HEK293 (cell line): ENCODE measurements at regions not wholly inside any gene's neighbourhood (a gene's known extent, or its start where the extent isn't known, plus 50 kb on each side); places are given as distances from the start of the nearest gene placed in this dataset.

ENCODE experiments used
- CTCF ChIA-PET: fragments of 350-600 bp; formaldehyde crosslinking; extraction: SDS; loops from one replicate; lab custom pipeline; 2021; ENCODE audit warnings: antibody characterized with exemption; lab: Yijun Ruan, JAX
- POLR2A ChIA-PET: fragments of 300-600 bp; formaldehyde crosslinking; extraction: SDS; loops from one replicate; lab custom pipeline; 2020; ENCODE audit warnings: antibody characterized with exemption, inconsistent platforms; lab: Yijun Ruan, JAX
- H3K27ac ChIP-seq: fragments of 200-500 bp; sonication (Bioruptor generic); 2 replicates; pipeline ENCODE4 v1.5.1; 2014; ENCODE audit warnings: low read depth, low read length, control low read depth, inconsistent platforms; ENCODE audit errors: extremely low read depth
- H3K36me3 ChIP-seq, 2 experiments: fragments of 200-500 bp in 1 of 2; sonication (Bioruptor generic) in 1 of 2; 1 replicate in 1 of 2; 2 replicates in 1 of 2; pipeline ENCODE4 v1.5.1; 2014 to 2017; ENCODE audit warnings: inconsistent platforms in 2 of 2, low read length in 2 of 2; ENCODE audit not compliant: control insufficient read depth in 2 of 2, insufficient read depth in 1 of 2
- H3K4me1 ChIP-seq: fragments of 200-500 bp; sonication (Bioruptor generic); 2 replicates; pipeline ENCODE4 v1.5.1; 2014; ENCODE audit warnings: mild to moderate bottlenecking, low read length, inconsistent platforms; ENCODE audit not compliant: control insufficient read depth, insufficient read depth
- H3K4me3 ChIP-seq: 2 replicates; pipeline ENCODE4 v1.5.1; 2011; ENCODE audit warnings: low read depth, mild to moderate bottlenecking, control low read depth, low read length, moderate library complexity
- H3K9me3 ChIP-seq: fragments of 200-500 bp; sonication (Bioruptor generic); 2 replicates; pipeline ENCODE4 v1.5.1; 2014; ENCODE audit warnings: low read depth, low read length, inconsistent platforms; ENCODE audit not compliant: control insufficient read depth, insufficient read depth
- HOXD13 ChIP-seq: sonication (generic); formaldehyde crosslinking; IDR thresholded peaks from 2 replicates; pipeline ENCODE4 v1.8.0; 2022; ENCODE audit warnings: missing genetic modification reagents, borderline replicate concordance
- KLF16 ChIP-seq: fragments of 450-650 bp; formaldehyde crosslinking; IDR thresholded peaks from 2 replicates; pipeline ENCODE4 v1.5.1; 2017; ENCODE audit warnings: missing biosample characterization, missing genetic modification characterization
- ZBTB26 ChIP-seq: fragments of 450-650 bp; formaldehyde crosslinking; optimal IDR thresholded peaks from 2 replicates; pipeline ENCODE3; 2016; ENCODE audit warnings: missing biosample characterization, mild to moderate bottlenecking, missing genetic modification characterization
- ZBTB44 ChIP-seq: fragments of 450-650 bp; IDR thresholded peaks from 2 replicates; pipeline ENCODE4 v1.5.1; 2018; ENCODE audit warnings: missing biosample characterization, mild to moderate bottlenecking, missing genetic modification characterization
- ZNF114 ChIP-seq: fragments of 450-650 bp; formaldehyde crosslinking; IDR thresholded peaks from 2 replicates; pipeline ENCODE4 v1.5.0; 2017; ENCODE audit warnings: missing biosample characterization, missing genetic modification characterization
- ZNF175 ChIP-seq: fragments of 450-650 bp; formaldehyde crosslinking; IDR thresholded peaks from 2 replicates; pipeline ENCODE4 v1.5.1; 2016; ENCODE audit warnings: missing biosample characterization, missing genetic modification characterization
- ZNF280D ChIP-seq: fragments of 450-650 bp; formaldehyde crosslinking; IDR thresholded peaks from 2 replicates; pipeline ENCODE4 v1.5.1; 2016; ENCODE audit warnings: missing biosample characterization, missing genetic modification characterization
- ZNF37A ChIP-seq: fragments of 450-650 bp; IDR thresholded peaks from 2 replicates; pipeline ENCODE4 v1.5.1; 2018; ENCODE audit warnings: missing biosample characterization, missing genetic modification characterization
- ZNF473 ChIP-seq: fragments of 450-650 bp; formaldehyde crosslinking; IDR thresholded peaks from 2 replicates; pipeline ENCODE4 v1.5.1; 2017; ENCODE audit warnings: missing biosample characterization, missing genetic modification characterization
- ZNF518A ChIP-seq: fragments of 450-650 bp; formaldehyde crosslinking; conservative IDR thresholded peaks from 2 replicates; pipeline ENCODE4 v1.5.1; 2016; ENCODE audit warnings: low read depth, missing biosample characterization, missing genetic modification characterization
- ZNF555 ChIP-seq: fragments of 450-650 bp; formaldehyde crosslinking; conservative IDR thresholded peaks from 2 replicates; pipeline ENCODE4 v1.5.1; 2017; ENCODE audit warnings: missing biosample characterization, mild to moderate bottlenecking, missing genetic modification characterization, inconsistent platforms
- ZNF660 ChIP-seq: fragments of 450-650 bp; IDR thresholded peaks from 2 replicates; pipeline ENCODE4 v1.5.1; 2018; ENCODE audit warnings: missing biosample characterization, mild to moderate bottlenecking, missing genetic modification characterization
- ZNF76 ChIP-seq: fragments of 450-650 bp; formaldehyde crosslinking; IDR thresholded peaks from 2 replicates; pipeline ENCODE4; 2016; ENCODE audit warnings: low read depth, missing biosample characterization, missing genetic modification characterization, borderline replicate concordance
- ZNF791 ChIP-seq: fragments of 450-650 bp; formaldehyde crosslinking; IDR thresholded peaks from 2 replicates; pipeline ENCODE4 v1.5.1; 2016; ENCODE audit warnings: missing biosample characterization, missing genetic modification characterization
- TF ChIP-seq, protein P1 (sequence below): sonication (generic); formaldehyde crosslinking; IDR thresholded peaks from 2 replicates; pipeline ENCODE4 v1.8.1; 2022; ENCODE audit warnings: mild to moderate bottlenecking, moderate library complexity, missing genetic modification reagents

- TF ChIP-seq ZNF518A: no peak
- TF ChIP-seq ZBTB26 (tag by site-specific recombination): no peak
- TF ChIP-seq KLF16 (tag by site-specific recombination): no peak
- no peak for TF ChIP-seq HOXD13 (CRISPR knock-in tag)
- TF ChIP-seq ZNF76 (tag by site-specific recombination): no peak
These were observed 399.7 kb upstream of the THBS1 start (continued) for GRCh38 chr15:39181056-39181747.

GRCh38 chr15:39181940-39182339 is 398.9 kb upstream of the THBS1 start:
- ChIA-PET CTCF (no interaction called here), POLR2A (no interaction called here)
- no peak overlapping the region for H3K27ac ChIP-seq
- H3K4me3 ChIP-seq: no peak overlapping the region
- no peaks in the 10 kb centered on the region for H3K36me3 ChIP-seq
- no peak for TF ChIP-seq ZNF175 (tag by site-specific recombination)
- TF ChIP-seq ZNF37A (tag by site-specific recombination): no peak
- TF ChIP-seq ZNF660 (tag by site-specific recombination): no peak
- H3K4me1 ChIP-seq: no peaks in the 10 kb centered on the region
- H3K9me3 ChIP-seq: no peaks in the 10 kb centered on the region

DNA sequence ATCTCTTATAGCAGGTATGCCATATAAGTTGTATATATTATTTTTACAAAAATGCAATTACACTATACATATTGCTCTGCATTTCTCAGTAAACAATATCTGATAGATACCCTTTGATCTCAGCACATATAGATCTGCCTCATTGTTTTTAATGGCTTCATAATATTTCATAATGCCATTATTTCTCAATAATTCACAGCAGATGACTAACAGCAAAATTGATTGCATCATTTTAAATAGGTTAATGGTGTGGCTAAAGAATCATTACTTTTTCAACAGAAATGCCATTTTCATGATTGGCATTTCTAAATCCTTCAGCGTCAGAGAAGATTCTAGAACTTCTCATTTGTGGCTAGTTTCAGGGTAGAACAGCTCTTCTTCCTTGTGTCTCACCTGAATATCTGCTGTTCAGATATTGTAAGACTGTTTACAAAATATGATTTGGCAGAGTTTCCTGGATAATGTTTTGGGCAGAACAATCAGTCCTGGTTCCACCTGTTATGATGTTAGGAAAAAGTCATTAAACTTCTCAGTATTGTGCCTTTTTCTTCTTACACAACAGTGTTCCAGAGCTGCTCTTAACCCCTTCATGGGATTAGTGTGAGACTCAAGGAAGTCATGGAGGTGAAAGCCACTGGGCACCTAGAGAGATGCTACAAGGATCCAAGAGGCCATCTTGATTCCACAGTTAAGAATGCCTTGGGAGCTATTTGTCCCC is 397.6 kb upstream of the THBS1 start:
- Histone ChIP-seq H3K36me3 (no peaks in the 10 kb centered on the region), H3K27ac (no peak overlapping the region), H3K9me3 (no peaks in the 10 kb centered on the region), H3K4me1 (no peaks in the 10 kb centered on the region), H3K4me3 (no peak overlapping the region)
- CTCF ChIA-PET: interaction anchor here (0.7 kb wide), 1 partner anchor 131 kb away, joined by 3 read pairs; no protein-coding TSS in a partner anchor
- POLR2A ChIA-PET: no interaction called here
- TF ChIP-seq ZNF791 (tag by site-specific recombination) (no peak), ZNF555 (no peak), ZBTB44 (no peak), ZNF473 (no peak), ZNF280D (tag by site-specific recombination) (no peak), ZNF114 (no peak)
- TF ChIP-seq, protein P1, sequence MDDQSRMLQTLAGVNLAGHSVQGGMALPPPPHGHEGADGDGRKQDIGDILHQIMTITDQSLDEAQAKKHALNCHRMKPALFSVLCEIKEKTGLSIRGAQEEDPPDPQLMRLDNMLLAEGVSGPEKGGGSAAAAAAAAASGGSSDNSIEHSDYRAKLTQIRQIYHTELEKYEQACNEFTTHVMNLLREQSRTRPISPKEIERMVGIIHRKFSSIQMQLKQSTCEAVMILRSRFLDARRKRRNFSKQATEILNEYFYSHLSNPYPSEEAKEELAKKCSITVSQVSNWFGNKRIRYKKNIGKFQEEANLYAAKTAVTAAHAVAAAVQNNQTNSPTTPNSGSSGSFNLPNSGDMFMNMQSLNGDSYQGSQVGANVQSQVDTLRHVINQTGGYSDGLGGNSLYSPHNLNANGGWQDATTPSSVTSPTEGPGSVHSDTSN (CRISPR knock-in tag): no peak
